ENCODE measurements at regions not wholly inside any gene's neighbourhood (a gene's known extent, or its start where the extent isn't known, plus 50 kb on each side); places are given as distances from the start of the nearest gene placed in this dataset.

DNA sequence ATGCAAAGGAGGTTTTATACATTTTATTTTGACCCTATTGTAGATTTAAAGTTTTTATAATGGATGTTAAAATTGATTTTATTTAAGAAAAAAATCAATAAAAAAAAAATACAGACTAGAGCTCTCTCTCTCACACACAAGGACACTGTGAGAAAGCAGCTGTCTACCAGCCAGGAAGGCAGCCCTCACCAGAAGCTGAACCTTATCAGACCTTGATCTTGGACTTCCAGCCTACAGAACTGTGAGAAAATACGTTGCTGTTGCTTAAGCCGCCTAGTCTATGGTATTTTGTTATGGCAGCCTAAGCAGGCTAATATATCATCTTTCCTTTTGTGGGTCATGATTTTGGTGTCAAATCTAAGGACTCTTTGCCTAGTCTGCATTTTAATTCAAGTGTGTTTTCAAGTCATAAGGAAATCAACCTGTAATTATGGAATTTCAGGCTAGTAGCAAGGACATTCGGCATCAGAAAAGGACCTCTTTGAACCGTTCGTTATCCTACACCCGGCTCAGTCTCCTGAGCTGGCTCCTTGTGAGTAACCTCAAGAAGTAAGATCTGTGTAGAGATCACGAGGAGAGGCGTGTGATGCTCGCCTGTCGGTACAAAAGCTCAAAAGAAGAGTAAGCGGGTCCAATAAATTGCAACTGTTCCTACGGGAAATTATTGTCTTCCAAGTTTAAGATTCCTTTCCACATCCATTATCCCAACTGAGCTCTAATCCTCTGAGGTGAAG lies 98.2 kb downstream of the PDCL3 start:
- no peak for DNase-seq (ENCODE audit: low spot score)

DNA sequence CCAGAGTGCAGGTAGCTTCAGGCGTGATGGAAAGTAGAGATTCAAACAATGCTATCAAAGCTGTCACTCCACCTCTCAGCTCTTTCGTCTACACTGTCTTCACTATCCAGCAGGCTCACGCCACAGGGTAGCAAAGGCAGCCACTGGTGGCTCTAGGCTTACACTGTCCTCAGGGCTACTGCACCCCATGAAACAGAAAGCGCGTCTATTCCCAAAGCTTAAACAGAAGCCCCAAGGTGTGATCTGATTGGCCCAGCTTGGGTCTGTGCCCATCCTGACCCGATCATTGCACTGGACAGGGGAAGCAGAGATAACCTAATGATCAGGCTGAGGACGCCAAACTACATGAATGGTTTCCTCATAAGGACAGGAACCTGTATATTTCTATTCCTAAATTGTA lies 100.1 kb downstream of the PDCL3 start:
- no peak for DNase-seq (ENCODE audit: low spot score)

DNA sequence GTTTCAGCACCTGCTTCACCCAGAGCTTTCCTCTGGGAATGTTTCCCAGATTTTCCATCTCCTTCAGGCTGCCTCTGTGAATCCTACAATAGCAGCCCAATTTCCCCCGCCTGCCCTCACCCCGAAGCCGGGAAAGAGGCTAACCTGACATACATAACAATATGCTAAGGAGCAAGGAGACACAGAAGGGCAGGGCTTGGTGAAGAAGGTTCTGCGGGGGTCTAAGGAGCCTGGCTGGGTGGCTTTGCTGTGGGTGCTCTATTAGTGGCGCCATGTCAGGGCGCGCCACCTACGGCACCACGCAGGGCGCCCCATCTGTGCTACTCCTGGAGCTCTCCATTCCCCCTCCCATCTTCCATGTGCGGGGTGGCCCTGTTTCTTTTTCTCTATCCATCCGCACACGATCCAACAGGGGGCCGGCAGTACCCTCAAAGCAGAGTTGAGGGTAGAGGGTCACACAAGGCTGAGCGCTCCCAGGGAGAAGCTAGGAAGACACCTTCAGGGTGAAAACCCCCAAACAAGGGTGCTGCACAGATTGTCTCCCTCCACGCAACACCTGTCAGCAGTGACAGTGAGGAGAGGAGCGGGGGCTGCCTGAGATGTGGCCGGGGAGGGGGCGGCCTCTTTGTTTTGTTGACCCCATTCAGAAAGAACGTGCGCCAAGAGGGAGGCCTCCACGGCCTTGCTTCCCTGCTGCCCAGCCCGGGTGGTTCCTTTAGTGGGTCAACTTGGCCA lies 101.4 kb downstream of the PDCL3 start:
- DNase-seq (ENCODE audit: low spot score): no peak

DNA sequence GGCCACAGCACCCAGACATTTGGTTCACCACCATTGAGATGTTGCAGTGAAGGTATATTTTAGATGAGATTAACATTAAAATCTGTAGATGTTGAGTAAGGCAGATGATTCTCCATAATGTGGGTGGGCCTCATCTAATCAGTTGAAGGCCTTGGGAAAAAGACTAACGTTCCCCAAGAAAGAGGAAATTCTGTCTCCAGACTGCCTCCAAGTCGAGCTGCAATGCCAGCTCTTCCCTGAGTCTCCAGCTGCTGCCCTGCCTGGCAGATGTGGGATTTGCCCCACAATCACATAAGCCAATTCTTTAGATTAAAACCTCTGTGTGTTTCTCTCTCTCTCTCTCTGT lies 101.9 kb downstream of the PDCL3 start:
- no peak for DNase-seq (ENCODE audit: low spot score)

DNA sequence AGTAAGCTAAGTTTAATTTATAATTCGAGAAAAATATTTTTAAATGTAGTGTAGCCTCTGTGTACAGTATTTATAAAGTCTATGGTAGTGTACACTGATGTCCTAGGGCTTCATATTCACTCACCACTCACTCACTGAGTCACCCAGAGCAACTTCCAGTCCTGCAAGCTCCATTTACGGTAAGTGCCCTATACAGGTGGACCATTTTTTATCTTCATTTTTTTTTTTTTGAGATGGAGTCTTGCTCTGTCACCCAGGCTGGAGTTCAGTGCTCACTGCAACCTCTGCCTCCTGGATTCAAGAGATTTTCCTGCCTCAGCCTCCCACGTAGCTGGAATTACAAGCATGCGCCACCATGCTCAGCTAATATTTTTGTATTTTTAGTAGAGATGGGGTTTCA lies 104.2 kb downstream of the PDCL3 start:
- no peak for DNase-seq (ENCODE audit: low spot score)

DNA sequence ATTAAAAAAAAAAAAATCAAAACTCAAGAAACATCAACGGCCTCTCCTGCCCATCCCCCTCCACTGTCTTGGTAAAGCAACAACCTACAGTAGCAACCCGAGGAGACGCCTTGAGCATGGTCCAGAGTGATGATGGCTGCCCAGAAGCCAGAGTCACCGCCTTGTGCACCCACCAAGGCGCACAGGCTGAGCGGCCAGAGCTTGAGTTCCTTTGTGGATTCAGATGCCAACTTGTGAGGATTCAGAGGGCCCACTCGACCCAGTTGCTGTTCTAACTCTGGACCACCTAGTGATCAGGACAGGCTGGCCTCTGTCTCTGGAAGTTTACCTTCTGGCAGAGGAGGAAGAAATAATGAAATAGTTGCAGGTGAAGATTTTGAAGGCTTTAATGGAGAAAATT lies 105.0 kb downstream of the PDCL3 start:
- no peak for DNase-seq (ENCODE audit: low spot score)

DNA sequence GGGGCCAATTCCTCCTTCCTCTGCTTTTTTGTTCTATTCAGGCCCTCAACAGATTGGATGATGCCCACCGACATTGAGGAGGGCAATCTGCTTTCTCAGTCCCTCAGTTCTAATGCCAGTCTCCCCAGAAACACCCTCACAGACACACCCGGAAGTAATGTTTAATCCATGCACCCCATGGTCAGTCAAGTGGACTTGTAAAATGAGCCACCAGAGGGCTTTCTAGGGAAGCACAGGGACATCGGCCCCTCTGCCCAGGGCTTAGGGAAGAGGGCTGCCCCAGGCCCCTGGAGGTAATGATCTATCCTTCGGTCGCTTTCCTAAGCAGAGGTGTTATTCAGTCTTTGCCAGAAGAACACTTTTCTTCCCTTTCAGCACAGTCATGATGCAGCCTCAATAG lies 107.4 kb downstream of the PDCL3 start:
- no peak for DNase-seq (ENCODE audit: low spot score)

- DNase-seq (ENCODE audit: low spot score): no peak
Observed at GRCh38 chr2:100673115-100673514, 110.3 kb downstream of the PDCL3 start.

GRCh38 chr2:100673691-100674485 lies 111.1 kb downstream of the PDCL3 start:
- no peak for DNase-seq (ENCODE audit: low spot score)

DNA sequence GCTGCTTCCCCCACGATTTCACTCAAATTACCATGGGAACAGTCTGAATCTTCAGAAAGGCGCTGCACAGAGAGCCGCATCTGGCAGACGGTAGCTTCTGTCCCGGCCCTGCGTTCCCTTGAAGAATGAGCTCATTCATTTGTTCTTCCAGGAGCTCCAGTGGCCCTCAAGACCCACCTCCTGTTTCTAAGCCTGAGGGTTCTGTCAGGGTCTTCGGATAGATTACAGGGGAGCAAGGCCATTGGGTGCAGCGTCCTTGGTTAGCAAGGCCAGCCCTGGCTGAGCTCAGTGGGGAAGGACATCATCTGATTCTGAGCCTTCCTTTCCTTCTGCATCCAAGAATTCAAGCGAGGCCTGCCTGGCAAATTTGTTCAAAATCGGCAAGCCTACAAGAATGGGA lies 111.9 kb downstream of the PDCL3 start:
- no peak for DNase-seq (ENCODE audit: low spot score)

DNA sequence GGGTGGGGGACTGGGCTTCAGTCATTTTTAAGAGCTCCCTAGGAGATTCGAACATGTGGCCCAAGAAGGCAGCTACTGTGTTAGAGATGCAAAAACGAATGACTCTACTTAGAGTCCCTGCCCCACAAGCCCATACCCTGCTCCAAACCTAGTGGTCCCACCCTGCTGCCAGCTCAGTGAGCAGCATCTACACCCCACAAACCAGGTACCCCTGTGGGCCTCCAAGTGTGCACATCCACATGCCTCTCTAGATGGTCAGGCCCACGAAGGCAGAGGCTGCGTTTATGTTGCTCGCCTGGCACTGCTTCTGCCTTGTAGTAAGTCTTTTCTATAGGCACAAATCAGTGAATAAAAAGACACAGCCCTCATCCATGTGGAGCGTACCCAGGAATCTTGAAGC lies 112.6 kb downstream of the PDCL3 start:
- DNase-seq (ENCODE audit: low spot score): no peak

- no peak for DNase-seq (ENCODE audit: low spot score)
Observed at GRCh38 chr2:100675855-100676254, 113.1 kb downstream of the PDCL3 start.

- DNase-seq (ENCODE audit: low spot score): no peak
Observed at GRCh38 chr2:100676346-100676745, 113.6 kb downstream of the PDCL3 start.

GRCh38 chr2:100677611-100678185 lies 114.9 kb downstream of the PDCL3 start:
- no peak for DNase-seq (ENCODE audit: low spot score)

DNA sequence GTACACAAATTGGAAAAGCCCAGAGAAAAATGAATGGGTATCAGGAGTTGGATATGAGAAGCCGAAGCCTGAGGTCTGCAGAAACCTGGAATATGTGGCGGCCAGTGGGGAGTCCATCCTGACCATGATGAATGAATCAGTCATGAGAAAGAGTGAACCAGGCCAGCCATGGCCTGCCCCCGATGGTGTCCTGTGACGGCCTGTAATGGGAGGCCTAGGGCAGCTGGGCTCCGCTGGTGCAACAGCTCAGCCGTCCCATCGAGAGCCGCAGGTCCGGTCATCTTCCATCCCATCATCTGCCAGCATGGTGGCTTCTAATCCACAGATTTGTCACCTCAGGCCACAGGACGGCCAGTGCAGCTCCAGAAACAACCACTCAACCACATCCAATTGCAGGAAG lies 116.4 kb downstream of the PDCL3 start:
- no peak for DNase-seq (ENCODE audit: low spot score)

- DNase-seq (ENCODE audit: low spot score): no peak
Observed at GRCh38 chr2:100682536-100682935, 119.7 kb downstream of the PDCL3 start.

DNA sequence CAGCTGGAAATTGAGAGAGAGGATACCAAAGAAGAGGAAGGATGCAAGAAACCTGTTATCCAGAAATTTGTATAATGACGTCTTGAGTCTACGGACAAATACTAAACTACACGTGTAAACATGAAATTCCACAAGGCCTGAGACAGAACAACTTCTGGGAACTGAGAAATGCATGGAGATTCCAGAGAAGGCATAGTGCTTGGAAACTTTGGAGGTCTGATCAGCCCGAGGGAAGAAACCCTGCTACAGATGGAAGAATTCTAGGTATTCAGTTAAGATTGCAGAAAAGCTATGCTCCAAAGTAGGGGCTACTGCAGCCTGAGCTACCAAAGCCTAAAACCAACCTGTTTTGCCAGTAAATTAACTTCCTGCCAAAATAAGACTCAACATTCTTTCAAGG lies 120.4 kb downstream of the PDCL3 start:
- DNase-seq (ENCODE audit: low spot score): no peak

GRCh38 chr2:100691846-100692245 lies 128.1 kb upstream of the NPAS2 start:
- DNase-seq (ENCODE audit: low spot score): no peak

DNA sequence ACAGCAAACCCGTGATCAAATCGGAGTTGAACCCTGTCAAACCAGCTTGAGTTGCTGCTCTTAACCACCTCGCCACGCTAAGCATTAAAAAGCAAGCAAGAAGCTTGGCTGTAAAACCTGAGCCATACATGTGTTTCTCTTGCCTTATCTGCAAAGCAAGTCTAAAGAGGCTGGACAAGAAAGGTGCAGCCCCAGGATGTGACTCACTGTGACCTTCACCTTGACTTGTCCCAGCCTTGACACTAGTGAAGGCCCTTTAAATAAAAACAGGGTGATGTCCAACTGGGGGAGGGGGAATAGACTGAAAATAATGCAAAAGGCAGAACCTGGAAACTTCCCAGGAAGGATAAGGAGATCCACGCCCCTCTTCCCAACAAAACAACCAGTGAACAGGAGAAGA lies 127.6 kb upstream of the NPAS2 start:
- no peak for DNase-seq (ENCODE audit: low spot score)

DNA sequence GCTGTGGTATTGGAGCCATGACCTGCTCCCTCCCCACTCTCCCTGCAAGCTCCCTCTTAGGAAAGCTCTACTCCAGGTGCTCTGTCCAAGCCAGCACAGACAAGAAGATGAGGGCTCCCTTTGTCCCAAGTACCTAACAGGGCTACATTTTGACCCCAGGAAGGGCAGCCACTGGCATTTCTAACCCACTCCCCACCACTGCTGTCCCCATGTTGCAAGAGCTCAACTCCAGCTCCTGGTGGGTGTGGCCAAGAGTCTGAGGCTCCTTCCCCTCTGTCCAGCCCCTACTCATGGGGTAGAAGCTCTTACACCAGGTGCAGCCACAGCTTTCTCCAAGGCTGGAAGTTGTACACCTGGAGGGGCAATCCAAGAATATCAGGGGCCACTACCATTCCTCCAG lies 127.0 kb upstream of the NPAS2 start:
- DNase-seq (ENCODE audit: low spot score): no peak

GRCh38 chr2:100699131-100699530 lies 120.8 kb upstream of the NPAS2 start:
- DNase-seq (ENCODE audit: low spot score): no peak
